GM12878 (cell line): ENCODE measurements at regions not wholly inside any gene's neighbourhood (a gene's known extent, or its start where the extent isn't known, plus 50 kb on each side); places are given as distances from the start of the nearest gene placed in this dataset.

Source experiments
- ATAC-seq: fragments of 200-7000 bp; cut with Tn5 transposase; 3 replicates; pipeline ENCODE4 v1.9.1; 2020; ENCODE audit warnings: mild to moderate bottlenecking, moderate library complexity
- BruUV-seq: library from RNA; stranded (reverse); fragments of 400-500 nt; replicated peaks from 2 replicates; lab custom pipeline; 2021; lab: Mats Ljungman, UMichigan
- CTCF ChIA-PET: fragments of 300-600 bp; sonication (Branson Sonifier 250); formaldehyde crosslinking; extraction: SDS; loops from one replicate; lab custom pipeline; 2021; ENCODE audit warnings: inconsistent platforms; lab: Yijun Ruan, JAX
- POLR2A ChIA-PET: fragments of 350-600 bp; formaldehyde crosslinking; extraction: SDS; loops from one replicate; lab custom pipeline; 2021; ENCODE audit warnings: inconsistent platforms; lab: Charles Lee
- RAD21 ChIA-PET: fragments of 300-600 bp; sonication (Branson Sonifier 250); formaldehyde crosslinking; loops from one replicate; lab custom pipeline; 2023; ENCODE audit warnings: antibody characterized with exemption; ENCODE audit not compliant: unreplicated experiment; lab: Charles Lee
- SMC1A ChIA-PET: fragments of 300-600 bp; sonication (Branson Sonifier 250); formaldehyde crosslinking; loops from one replicate; lab custom pipeline; 2023; ENCODE audit not compliant: unreplicated experiment, uncharacterized antibody; lab: Charles Lee
- DNase-seq: peaks from one replicate; pipeline ENCODE4 v3.0.0-alpha.2; 2011; ENCODE audit warnings: low read depth, low spot score
- FAIRE-seq: peaks from 3 replicates; lab custom pipeline; 2011; peaks lifted over from hg19 to GRCh38; lab: Jason Lieb, UNC
- H2AFZ ChIP-seq: 2 replicates; pipeline ENCODE4 v1.6.0; 2011; ENCODE audit warnings: low read depth, low read length, control low read depth; ENCODE audit not compliant: control insufficient read depth
- H3K27ac ChIP-seq: 2 replicates; pipeline ENCODE4 v1.5.1; 2011; ENCODE audit warnings: control low read depth; ENCODE audit not compliant: control insufficient read depth, insufficient read depth
- H3K27me3 ChIP-seq, 2 experiments: replicated peaks in 1 of 2; 2 replicates each; pipeline versions ENCODE4 v1.6.0 to v1.6.1; 2011; ENCODE audit warnings: low read length in 1 of 2; ENCODE audit not compliant: control insufficient read depth in 2 of 2, insufficient read depth in 2 of 2
- H3K36me3 ChIP-seq, 2 experiments: 2 replicates each; pipeline ENCODE4 v1.5.1; 2011; ENCODE audit warnings: low read length in 1 of 2; ENCODE audit not compliant: control insufficient read depth in 2 of 2, insufficient read depth in 2 of 2
- H3K4me1 ChIP-seq: 2 replicates; pipeline ENCODE4 v1.6.1; 2011; ENCODE audit warnings: mild to moderate bottlenecking, low read length, moderate library complexity, mixed read lengths; ENCODE audit not compliant: control insufficient read depth, insufficient read depth
- H3K4me2 ChIP-seq: 2 replicates; pipeline ENCODE4 v1.6.0; 2011; ENCODE audit warnings: control low read depth; ENCODE audit not compliant: control insufficient read depth, insufficient read depth
- H3K4me3 ChIP-seq: fragments of 200-600 bp; sonication (generic); 2 replicates; pipeline ENCODE4 v1.5.1; 2016
- H3K79me2 ChIP-seq: 2 replicates; pipeline ENCODE4 v1.6.0; 2011; ENCODE audit warnings: low read length; ENCODE audit not compliant: control insufficient read depth, insufficient read depth
- H3K9ac ChIP-seq: 2 replicates; pipeline ENCODE4 v1.8.0; 2011; ENCODE audit warnings: low read length, control low read depth, mixed read lengths; ENCODE audit not compliant: control insufficient read depth, insufficient read depth
- H3K9me3 ChIP-seq: replicated peaks from 3 replicates; pipeline ENCODE4 v1.5.1; 2011; ENCODE audit warnings: mild to moderate bottlenecking, low read length; ENCODE audit not compliant: control insufficient read depth, insufficient read depth
- H4K20me1 ChIP-seq: 2 replicates; pipeline ENCODE4 v1.6.0; 2011; ENCODE audit not compliant: control insufficient read depth, insufficient read depth
- CHD4 ChIP-seq: fragments of 200-600 bp; sonication (generic); IDR thresholded peaks from 2 replicates; pipeline ENCODE4 v1.6.1; 2016; ENCODE audit warnings: mild to moderate bottlenecking
- CREB1 ChIP-seq: IDR thresholded peaks from 2 replicates; pipeline ENCODE4 v1.6.1; 2012; ENCODE audit warnings: low read depth, mild to moderate bottlenecking, inconsistent platforms
- DPF2 ChIP-seq: fragments of 450-650 bp; IDR thresholded peaks from 2 replicates; pipeline ENCODE4 v1.6.1; 2017; ENCODE audit warnings: mild to moderate bottlenecking
- EED ChIP-seq: sonication (generic); IDR thresholded peaks from 2 replicates; pipeline ENCODE4 v1.6.1; 2016; ENCODE audit warnings: antibody characterized with exemption, low read depth
- HDAC6 ChIP-seq: fragments of 200-600 bp; sonication (generic); IDR thresholded peaks from one replicate; pipeline ENCODE4 v1.8.0; 2017; ENCODE audit warnings: antibody characterized with exemption; ENCODE audit not compliant: unreplicated experiment
- IKZF1 ChIP-seq: fragments of 450-650 bp; conservative IDR thresholded peaks from 2 replicates; pipeline ENCODE4 v1.6.1; 2017; ENCODE audit warnings: antibody characterized with exemption, mild to moderate bottlenecking
- IKZF2 ChIP-seq, 2 experiments: fragments of 450-650 bp; IDR thresholded peaks; 2 replicates each; pipeline ENCODE4 v1.6.1; 2017; ENCODE audit warnings: mild to moderate bottlenecking in 2 of 2, moderate library complexity in 2 of 2
- JUNB ChIP-seq: IDR thresholded peaks from 2 replicates; pipeline ENCODE4 v1.6.1; 2016; ENCODE audit warnings: antibody characterized with exemption, mild to moderate bottlenecking
- KDM1A ChIP-seq: fragments of 200-600 bp; sonication (generic); IDR thresholded peaks from 2 replicates; pipeline ENCODE4 v1.6.1; 2016; ENCODE audit warnings: borderline replicate concordance
- NFIC ChIP-seq: IDR thresholded peaks from 2 replicates; pipeline ENCODE4 v1.6.1; 2012; ENCODE audit warnings: low read depth, mild to moderate bottlenecking, inconsistent platforms, low read length, moderate library complexity
- TCF12 ChIP-seq: IDR thresholded peaks from 2 replicates; pipeline ENCODE4 v1.6.1; 2011; ENCODE audit warnings: low read depth, mild to moderate bottlenecking, low read length
- TCF7 ChIP-seq: IDR thresholded peaks from 2 replicates; pipeline ENCODE4 v1.6.1; 2014; ENCODE audit warnings: antibody characterized with exemption, borderline replicate concordance
- in situ Hi-C: fragments of 300-500 bp; cut with MboI; formaldehyde crosslinking; loops from 9 replicates; pipeline ENCODE4 v1.14.3; 2018; ENCODE audit warnings: mixed read lengths
- intact Hi-C: fragments of 100-400 bp; cut with micrococcal nuclease; formaldehyde crosslinking; loops from one replicate; pipeline ENCODE4 v1.14.2; 2022; ENCODE audit not compliant: unreplicated experiment
- TF ChIP-seq, protein P1 (sequence below): fragments of 450-650 bp; IDR thresholded peaks from 2 replicates; pipeline ENCODE4 v1.6.1; 2016; ENCODE audit warnings: mild to moderate bottlenecking, moderate library complexity, borderline replicate concordance
- TF ChIP-seq, protein P2 (sequence below): IDR thresholded peaks from 2 replicates; pipeline ENCODE4 v1.6.1; 2012; ENCODE audit warnings: low read length, inconsistent platforms
- TF ChIP-seq, protein P3 (sequence below): fragments of 150-350 bp; IDR thresholded peaks from 2 replicates; pipeline ENCODE4 v1.6.1; 2014; ENCODE audit warnings: mild to moderate bottlenecking, low read depth, low read length

DNA sequence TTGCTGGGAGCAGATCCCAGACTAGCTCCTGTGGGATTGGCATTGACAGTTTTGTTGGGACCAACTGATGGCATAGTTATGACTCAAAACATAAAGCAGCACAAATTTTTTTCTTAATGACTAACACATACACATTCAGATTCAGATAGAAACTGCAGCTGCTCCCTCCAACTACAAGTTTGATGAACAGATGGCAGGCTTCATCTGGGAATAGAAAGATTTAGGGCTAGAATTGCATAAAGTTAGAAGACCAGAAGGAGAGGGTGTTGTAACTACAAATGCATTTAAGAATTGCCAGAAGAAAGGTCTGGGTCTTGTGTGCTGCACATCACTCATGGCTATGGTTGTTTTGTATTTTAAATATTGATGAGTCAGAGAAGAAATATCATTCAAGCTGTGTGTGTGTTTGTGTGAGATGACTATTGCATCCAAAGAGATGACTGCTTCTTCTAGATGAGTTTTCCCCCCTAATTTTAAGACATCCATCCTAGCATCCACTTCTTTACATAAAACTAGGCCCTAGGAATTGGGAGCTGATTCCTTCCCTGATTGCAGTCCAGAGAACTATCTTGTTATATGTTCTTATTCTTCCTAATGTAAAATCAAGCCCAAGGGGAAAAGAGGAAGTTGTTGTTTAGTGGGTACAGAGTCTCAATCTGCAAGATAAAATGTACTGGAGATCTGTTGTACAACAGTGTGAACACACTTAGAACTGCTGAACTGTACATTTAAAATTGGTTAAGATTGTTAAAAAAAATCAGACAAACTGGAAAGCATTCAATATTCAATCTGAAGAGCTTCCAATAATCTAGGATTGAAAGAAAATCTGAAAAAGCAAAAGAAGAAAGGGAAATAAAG lies 175.1 kb downstream of the PARM1 start:
- BruUV-seq, result no TSS peak
- DNase-seq (no peak), ATAC-seq (peak; percentile 84), FAIRE-seq (no peak)
- intact Hi-C loops, result no loop called here
- no peak overlapping the region for H3K4me3 ChIP-seq
- H3K4me2 ChIP-seq, result no peak overlapping the region
- TF ChIP-seq TCF12 (0 out of 2 replicates have a peak, but pooled peaks have one; percentile 16), IKZF2 (IDR thresholded peaks at IDR 0.05) (peak; percentile 46; a peak in 2 of 4 replicates), HDAC6 (no peak), CHD4 (no peak), JUNB (peak; percentile 85), TCF7 (no peak), IKZF1 (peak; percentile 46), CREB1 (0 out of 2 replicates have a peak, but pooled peaks have one; percentile 16), DPF2 (0 out of 2 replicates have a peak, but pooled peaks have one; percentile 24), EED (peak; percentile 84), KDM1A (no peak), NFIC (peak; percentile 76)
- TF ChIP-seq, protein P1, sequence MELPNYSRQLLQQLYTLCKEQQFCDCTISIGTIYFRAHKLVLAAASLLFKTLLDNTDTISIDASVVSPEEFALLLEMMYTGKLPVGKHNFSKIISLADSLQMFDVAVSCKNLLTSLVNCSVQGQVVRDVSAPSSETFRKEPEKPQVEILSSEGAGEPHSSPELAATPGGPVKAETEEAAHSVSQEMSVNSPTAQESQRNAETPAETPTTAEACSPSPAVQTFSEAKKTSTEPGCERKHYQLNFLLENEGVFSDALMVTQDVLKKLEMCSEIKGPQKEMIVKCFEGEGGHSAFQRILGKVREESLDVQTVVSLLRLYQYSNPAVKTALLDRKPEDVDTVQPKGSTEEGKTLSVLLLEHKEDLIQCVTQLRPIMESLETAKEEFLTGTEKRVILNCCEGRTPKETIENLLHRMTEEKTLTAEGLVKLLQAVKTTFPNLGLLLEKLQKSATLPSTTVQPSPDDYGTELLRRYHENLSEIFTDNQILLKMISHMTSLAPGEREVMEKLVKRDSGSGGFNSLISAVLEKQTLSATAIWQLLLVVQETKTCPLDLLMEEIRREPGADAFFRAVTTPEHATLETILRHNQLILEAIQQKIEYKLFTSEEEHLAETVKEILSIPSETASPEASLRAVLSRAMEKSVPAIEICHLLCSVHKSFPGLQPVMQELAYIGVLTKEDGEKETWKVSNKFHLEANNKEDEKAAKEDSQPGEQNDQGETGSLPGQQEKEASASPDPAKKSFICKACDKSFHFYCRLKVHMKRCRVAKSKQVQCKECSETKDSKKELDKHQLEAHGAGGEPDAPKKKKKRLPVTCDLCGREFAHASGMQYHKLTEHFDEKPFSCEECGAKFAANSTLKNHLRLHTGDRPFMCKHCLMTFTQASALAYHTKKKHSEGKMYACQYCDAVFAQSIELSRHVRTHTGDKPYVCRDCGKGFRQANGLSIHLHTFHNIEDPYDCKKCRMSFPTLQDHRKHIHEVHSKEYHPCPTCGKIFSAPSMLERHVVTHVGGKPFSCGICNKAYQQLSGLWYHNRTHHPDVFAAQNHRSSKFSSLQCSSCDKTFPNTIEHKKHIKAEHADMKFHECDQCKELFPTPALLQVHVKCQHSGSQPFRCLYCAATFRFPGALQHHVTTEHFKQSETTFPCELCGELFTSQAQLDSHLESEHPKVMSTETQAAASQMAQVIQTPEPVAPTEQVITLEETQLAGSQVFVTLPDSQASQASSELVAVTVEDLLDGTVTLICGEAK, result no peak
- TF ChIP-seq, protein P2, sequence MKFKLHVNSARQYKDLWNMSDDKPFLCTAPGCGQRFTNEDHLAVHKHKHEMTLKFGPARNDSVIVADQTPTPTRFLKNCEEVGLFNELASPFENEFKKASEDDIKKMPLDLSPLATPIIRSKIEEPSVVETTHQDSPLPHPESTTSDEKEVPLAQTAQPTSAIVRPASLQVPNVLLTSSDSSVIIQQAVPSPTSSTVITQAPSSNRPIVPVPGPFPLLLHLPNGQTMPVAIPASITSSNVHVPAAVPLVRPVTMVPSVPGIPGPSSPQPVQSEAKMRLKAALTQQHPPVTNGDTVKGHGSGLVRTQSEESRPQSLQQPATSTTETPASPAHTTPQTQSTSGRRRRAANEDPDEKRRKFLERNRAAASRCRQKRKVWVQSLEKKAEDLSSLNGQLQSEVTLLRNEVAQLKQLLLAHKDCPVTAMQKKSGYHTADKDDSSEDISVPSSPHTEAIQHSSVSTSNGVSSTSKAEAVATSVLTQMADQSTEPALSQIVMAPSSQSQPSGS, result 0 out of 2 replicates have a peak, but pooled peaks have one; percentile 24
- TF ChIP-seq, protein P3, sequence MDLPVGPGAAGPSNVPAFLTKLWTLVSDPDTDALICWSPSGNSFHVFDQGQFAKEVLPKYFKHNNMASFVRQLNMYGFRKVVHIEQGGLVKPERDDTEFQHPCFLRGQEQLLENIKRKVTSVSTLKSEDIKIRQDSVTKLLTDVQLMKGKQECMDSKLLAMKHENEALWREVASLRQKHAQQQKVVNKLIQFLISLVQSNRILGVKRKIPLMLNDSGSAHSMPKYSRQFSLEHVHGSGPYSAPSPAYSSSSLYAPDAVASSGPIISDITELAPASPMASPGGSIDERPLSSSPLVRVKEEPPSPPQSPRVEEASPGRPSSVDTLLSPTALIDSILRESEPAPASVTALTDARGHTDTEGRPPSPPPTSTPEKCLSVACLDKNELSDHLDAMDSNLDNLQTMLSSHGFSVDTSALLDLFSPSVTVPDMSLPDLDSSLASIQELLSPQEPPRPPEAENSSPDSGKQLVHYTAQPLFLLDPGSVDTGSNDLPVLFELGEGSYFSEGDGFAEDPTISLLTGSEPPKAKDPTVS, result no peak
- H3K9ac ChIP-seq, result no peak overlapping the region
- RAD21 ChIA-PET, result interaction anchor here (0.8 to 1.2 kb wide), 3 partner anchors 9 to 71 kb away, joined by 3 to 6 read pairs (median 4); no protein-coding TSS in a partner anchor
- no peaks in the 10 kb centered on the region for H3K79me2 ChIP-seq
- CTCF ChIA-PET, result interaction anchor here (1.2 to 1.9 kb wide), 4 partner anchors 12 to 236 kb away, joined by 3 to 5 read pairs (median 4); no protein-coding TSS in a partner anchor
- H3K27ac ChIP-seq, result no peak overlapping the region
- POLR2A ChIA-PET, result interaction anchor here (0.7 kb wide), 1 partner anchor 142 kb away, joined by 3 read pairs; no protein-coding TSS in a partner anchor
- no peak overlapping the region for H2AFZ ChIP-seq
- SMC1A ChIA-PET, result interaction anchor here (0.9 to 1.5 kb wide), 4 partner anchors 11 to 234 kb away, joined by 3 to 4 read pairs (median 3); no protein-coding TSS in a partner anchor
- no peaks in the 10 kb centered on the region for H3K27me3 ChIP-seq
- in situ Hi-C loops, result no loop called here
- H3K9me3 ChIP-seq, result no peaks in the 10 kb centered on the region; the same call in 2 of the 3 replicates
- peaks cover 3% of the 10 kb centered on the region; the same call in 1 of the 2 replicates for H3K4me1 ChIP-seq
- no peaks in the 10 kb centered on the region for H3K36me3 ChIP-seq
- H4K20me1 ChIP-seq, result no peaks in the 10 kb centered on the region
